Keratinocyte (primary cell): ENCODE measurements at regions not wholly inside any gene's neighbourhood (a gene's known extent, or its start where the extent isn't known, plus 50 kb on each side); places are given as distances from the start of the nearest gene placed in this dataset.

ENCODE experiments used
- EZH2 ChIP-seq: IDR thresholded peaks from one replicate; pipeline ENCODE4 v1.6.1; 2012; ENCODE audit warnings: inconsistent platforms, mild to moderate bottlenecking, low read length, moderate library complexity
- TF ChIP-seq, protein P1 (sequence below), 3 experiments: IDR thresholded peaks in 1 of 3; conservative IDR thresholded peaks in 1 of 3; optimal IDR thresholded peaks in 1 of 3; 2 replicates in 2 of 3; 3 replicates in 1 of 3; pipeline versions ENCODE3 to v1.5.1; 2011; ENCODE audit warnings: low read length in 3 of 3, mild to moderate bottlenecking in 3 of 3, moderate library complexity in 2 of 3, control low read depth in 1 of 3, inconsistent platforms in 1 of 3; ENCODE audit not compliant: insufficient read depth in 2 of 3; ENCODE audit errors: extremely low read depth in 1 of 3

GRCh38 chr18:56200381-56200911 is 437.9 kb downstream of the TXNL1 start:
- TF ChIP-seq, protein P1, sequence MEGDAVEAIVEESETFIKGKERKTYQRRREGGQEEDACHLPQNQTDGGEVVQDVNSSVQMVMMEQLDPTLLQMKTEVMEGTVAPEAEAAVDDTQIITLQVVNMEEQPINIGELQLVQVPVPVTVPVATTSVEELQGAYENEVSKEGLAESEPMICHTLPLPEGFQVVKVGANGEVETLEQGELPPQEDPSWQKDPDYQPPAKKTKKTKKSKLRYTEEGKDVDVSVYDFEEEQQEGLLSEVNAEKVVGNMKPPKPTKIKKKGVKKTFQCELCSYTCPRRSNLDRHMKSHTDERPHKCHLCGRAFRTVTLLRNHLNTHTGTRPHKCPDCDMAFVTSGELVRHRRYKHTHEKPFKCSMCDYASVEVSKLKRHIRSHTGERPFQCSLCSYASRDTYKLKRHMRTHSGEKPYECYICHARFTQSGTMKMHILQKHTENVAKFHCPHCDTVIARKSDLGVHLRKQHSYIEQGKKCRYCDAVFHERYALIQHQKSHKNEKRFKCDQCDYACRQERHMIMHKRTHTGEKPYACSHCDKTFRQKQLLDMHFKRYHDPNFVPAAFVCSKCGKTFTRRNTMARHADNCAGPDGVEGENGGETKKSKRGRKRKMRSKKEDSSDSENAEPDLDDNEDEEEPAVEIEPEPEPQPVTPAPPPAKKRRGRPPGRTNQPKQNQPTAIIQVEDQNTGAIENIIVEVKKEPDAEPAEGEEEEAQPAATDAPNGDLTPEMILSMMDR (optimal IDR thresholded peaks at IDR 0.05 in 1 of 3, IDR thresholded peaks at IDR 0.05 in 1 of 3, conservative IDR thresholded peaks at IDR 0.05 in 1 of 3; ENCODE audit: extremely low read depth in 1 of 3, insufficient read depth in 2 of 3, low read length in 3 of 3): no peak
- TF ChIP-seq EZH2: no peak
